ENCODE measurements at regions not wholly inside any gene's neighbourhood (a gene's known extent, or its start where the extent isn't known, plus 50 kb on each side); places are given as distances from the start of the nearest gene placed in this dataset.

DNA sequence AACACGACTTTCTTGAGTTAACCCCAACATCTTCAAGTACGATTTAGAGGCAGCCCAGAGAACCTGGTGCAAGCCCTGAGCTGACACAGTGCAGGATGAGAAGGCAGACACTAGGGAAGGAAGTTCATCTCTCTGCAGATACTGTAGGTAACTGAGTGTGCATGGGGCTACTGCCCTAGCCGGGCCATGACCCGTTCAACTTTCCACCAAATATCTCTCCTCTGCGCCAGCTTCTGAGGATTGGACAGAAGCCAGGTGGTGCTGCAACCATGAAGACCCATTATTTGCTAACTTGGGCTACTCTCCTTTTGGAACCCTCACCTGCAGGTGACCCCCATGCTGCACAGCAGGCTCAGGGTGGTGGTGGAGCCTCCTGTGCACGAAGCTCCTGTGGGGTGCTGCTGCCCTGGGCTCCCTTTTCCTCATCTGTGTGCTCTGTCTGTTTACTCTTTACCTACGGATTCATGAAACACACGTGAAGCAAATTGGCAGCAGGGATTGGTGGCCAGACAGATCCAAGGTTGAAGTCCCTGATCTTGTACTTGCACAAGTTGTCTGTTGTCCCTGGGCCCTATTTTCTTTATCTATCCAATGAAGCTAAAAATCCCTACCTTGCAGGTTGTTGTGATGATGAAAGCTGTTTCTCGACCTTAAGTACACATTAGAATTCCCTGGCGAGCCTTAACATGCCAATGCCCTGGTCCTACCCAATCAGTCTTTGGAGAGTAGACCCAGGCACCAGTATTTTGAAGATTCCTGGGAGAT lies 227.8 kb downstream of the LACC1 start:
- no peak for DNase-seq (ENCODE audit: low read depth)
- H3K4me3 ChIP-seq (ENCODE audit: low read depth, low read length), result no peak overlapping the region

- DNase-seq (ENCODE audit: low read depth), result no peak
- no peak overlapping the region for H3K4me3 ChIP-seq (ENCODE audit: low read depth, low read length)
Measured at GRCh38 chr13:44108331-44108858, 228.7 kb downstream of the LACC1 start.

GRCh38 chr13:44110091-44110621 lies 230.5 kb downstream of the LACC1 start:
- no peak for DNase-seq (ENCODE audit: low read depth)
- no peak overlapping the region for H3K4me3 ChIP-seq (ENCODE audit: low read depth, low read length)

DNA sequence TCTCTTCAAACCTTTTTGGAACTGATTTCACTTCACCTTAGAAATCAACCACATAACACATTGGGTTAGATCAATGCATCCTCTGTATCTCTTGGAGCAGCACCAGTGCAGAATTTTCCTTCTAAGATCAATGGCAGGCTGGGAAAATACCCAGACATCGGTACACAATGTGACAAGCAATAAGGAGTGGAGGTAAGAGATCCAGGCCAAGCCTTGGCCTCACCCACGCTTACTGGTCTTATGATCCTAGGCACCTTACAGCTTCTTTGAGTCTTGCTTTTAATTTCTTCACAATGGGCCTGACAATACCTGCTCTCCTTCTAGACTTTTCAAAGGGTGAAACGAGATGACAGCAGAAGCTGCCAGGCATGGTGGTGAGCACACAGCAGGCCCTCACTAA lies 232.0 kb downstream of the LACC1 start:
- no peak overlapping the region for H3K4me3 ChIP-seq (ENCODE audit: low read depth, low read length)
- no peak for DNase-seq (ENCODE audit: low read depth)

GRCh38 chr13:44112700-44113329 lies 233.1 kb downstream of the LACC1 start:
- no peak for DNase-seq (ENCODE audit: low read depth)
- no peak overlapping the region for H3K4me3 ChIP-seq (ENCODE audit: low read depth, low read length)

- peak; percentile 28 for DNase-seq (ENCODE audit: low read depth)
- no peak overlapping the region for H3K4me3 ChIP-seq (ENCODE audit: low read depth, low read length)
Measured at GRCh38 chr13:44116562-44117332, 237.0 kb downstream of the LACC1 start.

GRCh38 chr13:44117351-44117750 lies 237.6 kb downstream of the LACC1 start:
- no peak for DNase-seq (ENCODE audit: low read depth)
- no peak overlapping the region for H3K4me3 ChIP-seq (ENCODE audit: low read depth, low read length)

DNA sequence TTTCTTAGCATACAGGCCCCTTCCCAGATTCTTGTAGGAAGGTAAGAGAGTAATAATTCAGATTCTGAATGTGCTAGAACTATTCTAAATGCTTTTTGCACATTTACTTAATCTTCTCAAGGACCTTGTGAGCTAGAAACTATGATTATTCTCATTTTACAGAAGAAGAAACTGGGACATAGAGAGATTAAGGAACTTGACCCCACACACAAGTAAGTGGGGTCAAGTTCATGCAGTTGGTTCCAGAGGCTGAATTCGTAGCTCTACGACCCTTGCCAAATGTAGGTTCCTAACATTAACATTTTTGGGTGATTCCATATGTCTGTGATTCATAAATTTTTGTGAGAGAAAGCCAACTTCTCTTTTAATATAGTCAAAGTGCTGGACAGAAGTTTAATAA lies 238.1 kb downstream of the LACC1 start:
- H3K4me3 ChIP-seq (ENCODE audit: low read depth, low read length), result no peak overlapping the region

GRCh38 chr13:44118881-44119280 lies 239.2 kb downstream of the LACC1 start:
- H3K4me3 ChIP-seq (ENCODE audit: low read depth, low read length), result no peak overlapping the region
- DNase-seq (ENCODE audit: low read depth), result no peak

More for the DNA sequence above, 238.1 kb downstream of the LACC1 start:
- DNase-seq (ENCODE audit: low read depth), result no peak

- no peak overlapping the region for H3K4me3 ChIP-seq (ENCODE audit: low read depth, low read length)
- no peak for DNase-seq (ENCODE audit: low read depth)
Measured at GRCh38 chr13:44120043-44120442, 240.3 kb downstream of the LACC1 start.

- no peak for DNase-seq (ENCODE audit: low read depth)
- no peak overlapping the region for H3K4me3 ChIP-seq (ENCODE audit: low read depth, low read length)
Measured at GRCh38 chr13:44120849-44121755, 241.4 kb downstream of the LACC1 start.

DNA sequence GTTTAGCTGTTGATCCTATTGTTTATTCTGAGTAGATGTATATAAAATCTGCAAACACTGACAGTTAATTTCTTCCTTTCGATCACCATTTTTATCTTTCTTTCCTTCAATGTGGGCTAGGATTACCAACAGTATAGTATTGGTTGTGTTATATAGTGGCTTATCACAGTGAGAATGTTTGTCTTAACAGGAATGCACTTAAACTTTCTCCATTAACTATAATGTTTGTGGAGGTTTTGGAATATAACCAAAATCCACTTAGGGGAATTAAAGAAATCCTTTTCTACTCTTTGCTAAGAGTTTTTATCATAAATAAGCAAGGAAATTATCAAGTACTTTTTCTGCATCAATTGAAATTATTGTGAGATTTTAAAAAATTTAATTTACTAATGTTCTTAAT lies 244.6 kb downstream of the LACC1 start:
- no peak overlapping the region for H3K4me3 ChIP-seq (ENCODE audit: low read depth, low read length)

GRCh38 chr13:44125943-44126469 lies 246.3 kb downstream of the LACC1 start:
- no peak for DNase-seq (ENCODE audit: low read depth)
- no peak overlapping the region for H3K4me3 ChIP-seq (ENCODE audit: low read depth, low read length)

More for the DNA sequence above, 244.6 kb downstream of the LACC1 start:
- DNase-seq (ENCODE audit: low read depth), result no peak

GRCh38 chr13:44128552-44129001 lies 245.0 kb upstream of the SERP2 start:
- DNase-seq (ENCODE audit: low read depth), result no peak

DNA sequence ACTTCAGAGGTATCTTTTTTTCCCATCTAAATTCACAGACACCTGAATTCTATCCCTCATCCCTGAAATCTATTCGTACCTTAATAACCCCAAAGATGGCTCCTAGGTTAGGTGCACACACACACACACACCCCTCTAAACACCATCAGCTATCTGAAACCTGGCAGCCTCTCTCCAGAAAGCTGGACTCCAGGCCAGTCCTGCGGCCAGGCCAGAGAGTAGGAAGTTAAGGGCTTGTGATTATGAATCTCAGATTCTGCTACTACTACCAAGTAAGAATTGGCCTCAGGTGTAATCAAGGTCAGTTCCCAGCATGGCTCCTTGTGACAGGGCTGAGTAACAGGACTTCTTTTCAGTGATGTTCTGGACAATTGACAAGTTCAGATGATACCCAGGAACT lies 244.2 kb upstream of the SERP2 start:
- H3K4me3 ChIP-seq (ENCODE audit: low read depth, low read length), result no peak overlapping the region
- no peak for DNase-seq (ENCODE audit: low read depth)

More at GRCh38 chr13:44128552-44129001, 245.0 kb upstream of the SERP2 start:
- H3K4me3 ChIP-seq (ENCODE audit: low read depth, low read length), result no peak overlapping the region

DNA sequence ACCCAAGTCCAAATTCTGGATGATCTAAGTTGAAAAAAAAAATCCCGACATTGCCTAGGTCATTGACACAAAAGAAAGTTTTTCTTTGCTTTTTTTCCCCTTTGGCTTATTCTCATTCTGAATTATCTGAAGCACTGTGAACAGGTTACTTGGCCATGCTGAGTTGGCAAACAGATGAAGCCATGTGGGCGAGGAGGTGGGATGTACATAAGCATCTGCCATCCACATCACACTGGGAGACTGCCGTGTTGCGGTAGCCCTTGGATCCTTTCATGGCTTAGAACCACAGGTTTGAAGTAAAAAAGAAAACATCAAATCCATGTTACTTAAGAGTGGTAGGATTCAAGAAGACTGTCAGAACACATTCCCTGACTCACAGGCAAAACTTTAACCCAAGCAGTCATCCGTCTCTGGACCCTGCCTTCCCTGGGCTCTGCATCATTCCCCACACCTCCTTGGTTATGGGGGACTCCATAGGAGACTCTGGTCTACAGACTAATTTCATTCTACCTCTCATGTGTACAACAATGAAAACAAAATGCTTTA lies 242.5 kb upstream of the SERP2 start:
- DNase-seq (ENCODE audit: low read depth), result no peak
- no peak overlapping the region for H3K4me3 ChIP-seq (ENCODE audit: low read depth, low read length)

- DNase-seq (ENCODE audit: low read depth), result no peak
Measured at GRCh38 chr13:44132710-44133109, 240.9 kb upstream of the SERP2 start.

DNA sequence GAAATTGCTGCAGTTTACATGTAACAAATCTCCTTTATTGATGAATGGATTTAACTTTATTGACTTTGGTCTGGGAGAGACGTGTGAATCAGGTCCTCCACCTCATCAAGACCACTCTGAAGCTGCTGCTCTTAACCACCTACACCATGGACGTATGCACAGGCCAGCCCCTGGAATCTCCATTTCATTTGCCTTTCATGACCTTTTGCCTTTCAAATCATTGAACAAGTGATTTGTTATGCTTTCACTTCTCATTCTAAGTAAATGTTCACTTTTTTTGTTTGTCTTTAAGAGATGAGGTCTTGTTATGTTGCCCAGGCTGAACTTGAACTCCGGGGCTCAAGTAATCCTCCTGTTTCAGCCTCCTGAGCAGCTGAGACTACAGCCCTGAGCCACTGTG lies 240.0 kb upstream of the SERP2 start:
- H3K4me3 ChIP-seq (ENCODE audit: low read depth, low read length), result no peak overlapping the region
- no peak for DNase-seq (ENCODE audit: low read depth)

More at GRCh38 chr13:44132710-44133109, 240.9 kb upstream of the SERP2 start:
- no peak overlapping the region for H3K4me3 ChIP-seq (ENCODE audit: low read depth, low read length)

Data from skeletal muscle cell (primary cell).